Hepatocyte (in vitro differentiated cells): ENCODE measurements at regions not wholly inside any gene's neighbourhood (a gene's known extent, or its start where the extent isn't known, plus 50 kb on each side); places are given as distances from the start of the nearest gene placed in this dataset.

Experiments
- DNase-seq: peaks from one replicate; pipeline ENCODE4 v3.0.0-alpha.2; 2016; ENCODE audit warnings: low spot score
- H2AFZ ChIP-seq: fragments of 200-600 bp; sonication (generic); 2 replicates; pipeline ENCODE4 v1.6.0; 2016; ENCODE audit warnings: antibody characterized with exemption, mild to moderate bottlenecking
- H3K27ac ChIP-seq: fragments of 200-600 bp; sonication (generic); 2 replicates; pipeline ENCODE4 v1.5.1; 2016; ENCODE audit warnings: mild to moderate bottlenecking
- H3K27me3 ChIP-seq: fragments of 200-600 bp; sonication (generic); 2 replicates; pipeline ENCODE4 v1.6.1; 2016
- H3K36me3 ChIP-seq: fragments of 200-600 bp; sonication (generic); replicated peaks from 2 replicates; pipeline ENCODE4 v1.5.1; 2016; ENCODE audit warnings: low read depth; ENCODE audit not compliant: insufficient read depth
- H3K4me1 ChIP-seq: fragments of 200-600 bp; sonication (generic); 2 replicates; pipeline ENCODE4 v1.5.1; 2016; ENCODE audit warnings: mild to moderate bottlenecking, moderate library complexity; ENCODE audit not compliant: insufficient read depth
- H3K4me2 ChIP-seq: fragments of 200-600 bp; sonication (generic); 2 replicates; pipeline ENCODE4 v1.6.0; 2016
- H3K4me3 ChIP-seq: fragments of 200-600 bp; sonication (generic); 2 replicates; pipeline ENCODE4 v1.5.1; 2016; ENCODE audit warnings: mild to moderate bottlenecking
- H3K79me2 ChIP-seq: fragments of 200-600 bp; sonication (generic); 2 replicates; pipeline ENCODE4 v1.6.0; 2017; ENCODE audit warnings: mild to moderate bottlenecking
- H3K9me2 ChIP-seq: fragments of 200-600 bp; sonication (generic); replicated peaks from 2 replicates; pipeline ENCODE4 v1.6.0; 2017; ENCODE audit warnings: mild to moderate bottlenecking; ENCODE audit not compliant: insufficient read depth
- H3K9me3 ChIP-seq: fragments of 200-600 bp; sonication (generic); 2 replicates; pipeline ENCODE4 v1.5.1; 2016; ENCODE audit warnings: low read depth, mild to moderate bottlenecking
- H4K20me1 ChIP-seq: fragments of 200-600 bp; sonication (generic); 2 replicates; pipeline ENCODE4 v1.6.0; 2016; ENCODE audit warnings: mild to moderate bottlenecking; ENCODE audit not compliant: insufficient read depth, poor library complexity, severe bottlenecking
- CTCF ChIP-seq: fragments of 200-600 bp; sonication (generic); IDR thresholded peaks from 2 replicates; pipeline ENCODE4 v1.5.1; 2016; ENCODE audit warnings: antibody characterized with exemption, mild to moderate bottlenecking; ENCODE audit not compliant: poor library complexity
- EZH2 ChIP-seq: fragments of 200-600 bp; sonication (generic); IDR thresholded peaks from 2 replicates; pipeline ENCODE4 v1.6.1; 2016; ENCODE audit warnings: antibody characterized with exemption, mild to moderate bottlenecking, borderline replicate concordance
- EZH2phosphoT487 ChIP-seq: fragments of 200-600 bp; sonication (generic); IDR thresholded peaks from one replicate; pipeline ENCODE4 v1.6.1; 2018; ENCODE audit warnings: antibody characterized with exemption, mild to moderate bottlenecking, low read depth, moderate library complexity; ENCODE audit not compliant: unreplicated experiment, severe bottlenecking
- WGBS: methylation state at CpG from one replicate; pipeline ENCODE4 v1.1.6; 2016; ENCODE audit warnings: low lambda C conversion rate; ENCODE audit errors: missing lambda C conversion rate; 5-methylcytosine and 5-hydroxymethylcytosine counted together

DNA sequence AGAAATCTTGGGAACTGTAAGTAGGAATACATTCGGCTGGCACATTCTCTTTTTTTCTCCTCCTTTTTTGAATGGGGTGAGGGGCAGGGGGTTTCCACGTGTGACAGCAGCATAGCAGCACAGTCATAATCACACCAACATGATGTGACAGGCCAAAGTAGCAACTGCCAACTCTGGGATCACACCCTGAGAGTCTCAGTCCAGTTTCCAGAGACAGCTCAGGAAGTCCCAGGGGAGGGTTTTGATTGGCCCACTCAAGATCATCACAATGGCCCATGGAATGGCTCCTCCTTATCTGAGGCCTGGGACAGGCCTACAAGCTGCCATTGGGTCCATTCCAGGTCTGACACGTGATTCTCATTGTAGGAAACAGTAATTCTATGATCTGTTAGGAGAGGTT, 207.1 kb upstream of the ASIC2 start:
- no peaks in the 10 kb centered on the region for H3K79me2 ChIP-seq
- H3K4me3 ChIP-seq: no peak overlapping the region
- H2AFZ ChIP-seq: no peak overlapping the region
- no peaks in the 10 kb centered on the region for H3K36me3 ChIP-seq
- no peaks in the 10 kb centered on the region for H3K9me2 ChIP-seq
- no peaks in the 10 kb centered on the region for H3K27me3 ChIP-seq
- no peak for DNase-seq
- H3K27ac ChIP-seq: no peak overlapping the region
- H3K4me1 ChIP-seq: no peaks in the 10 kb centered on the region
- TF ChIP-seq EZH2phosphoT487 (no peak), EZH2 (no peak), CTCF (no peak)
- WGBS: 75% methylated on average over 3 of the region's 3 CpGs
- no peak overlapping the region for H3K4me2 ChIP-seq
- H4K20me1 ChIP-seq: no peaks in the 10 kb centered on the region
- H3K9me3 ChIP-seq: no peaks in the 10 kb centered on the region

- Histone ChIP-seq H4K20me1 (no peaks in the 10 kb centered on the region), H3K9me2 (no peaks in the 10 kb centered on the region), H3K36me3 (no peaks in the 10 kb centered on the region), H3K27me3 (no peaks in the 10 kb centered on the region), H3K79me2 (no peaks in the 10 kb centered on the region), H3K4me2 (no peak overlapping the region), H3K4me1 (no peaks in the 10 kb centered on the region), H2AFZ (no peak overlapping the region), H3K9me3 (no peaks in the 10 kb centered on the region), H3K27ac (no peak overlapping the region), H3K4me3 (no peak overlapping the region)
- TF ChIP-seq CTCF (no peak), EZH2phosphoT487 (no peak), EZH2 (no peak)
- no peak for DNase-seq
- 83% methylated on average over 6 of the region's 6 CpGs for WGBS
Observed at GRCh38 chr17:33501185-33501584, 208.1 kb upstream of the ASIC2 start.

DNA sequence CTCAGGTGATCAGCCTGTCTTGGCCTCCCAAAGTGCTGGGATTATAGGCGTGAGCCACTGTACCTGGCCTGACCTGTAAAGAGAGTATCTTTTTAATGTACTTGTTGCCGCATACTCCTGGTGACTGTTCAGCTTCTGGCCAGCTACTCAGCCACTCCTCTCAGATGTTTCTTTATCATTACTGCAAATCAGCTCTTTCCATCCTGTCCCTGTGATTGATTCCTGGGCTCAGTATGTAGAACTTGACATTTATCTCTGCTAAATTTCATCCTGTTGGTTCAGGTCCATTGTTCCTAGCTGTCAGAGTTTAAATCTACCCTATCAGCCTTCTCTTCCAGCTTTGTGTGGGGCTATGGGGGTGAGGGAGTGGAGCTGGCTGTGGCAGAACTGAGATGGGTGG, 211.5 kb upstream of the ASIC2 start:
- Histone ChIP-seq H3K27me3 (no peaks in the 10 kb centered on the region), H3K4me3 (no peak overlapping the region), H3K79me2 (no peaks in the 10 kb centered on the region), H3K4me1 (no peaks in the 10 kb centered on the region), H4K20me1 (no peaks in the 10 kb centered on the region), H3K9me3 (no peaks in the 10 kb centered on the region), H3K36me3 (no peaks in the 10 kb centered on the region), H2AFZ (no peak overlapping the region), H3K27ac (no peak overlapping the region), H3K4me2 (no peak overlapping the region), H3K9me2 (no peaks in the 10 kb centered on the region)
- no peak for DNase-seq
- TF ChIP-seq EZH2phosphoT487: no peak
- no peak for TF ChIP-seq EZH2
- TF ChIP-seq CTCF: no peak
- WGBS: 74% methylated on average over 2 of the region's 2 CpGs

DNA sequence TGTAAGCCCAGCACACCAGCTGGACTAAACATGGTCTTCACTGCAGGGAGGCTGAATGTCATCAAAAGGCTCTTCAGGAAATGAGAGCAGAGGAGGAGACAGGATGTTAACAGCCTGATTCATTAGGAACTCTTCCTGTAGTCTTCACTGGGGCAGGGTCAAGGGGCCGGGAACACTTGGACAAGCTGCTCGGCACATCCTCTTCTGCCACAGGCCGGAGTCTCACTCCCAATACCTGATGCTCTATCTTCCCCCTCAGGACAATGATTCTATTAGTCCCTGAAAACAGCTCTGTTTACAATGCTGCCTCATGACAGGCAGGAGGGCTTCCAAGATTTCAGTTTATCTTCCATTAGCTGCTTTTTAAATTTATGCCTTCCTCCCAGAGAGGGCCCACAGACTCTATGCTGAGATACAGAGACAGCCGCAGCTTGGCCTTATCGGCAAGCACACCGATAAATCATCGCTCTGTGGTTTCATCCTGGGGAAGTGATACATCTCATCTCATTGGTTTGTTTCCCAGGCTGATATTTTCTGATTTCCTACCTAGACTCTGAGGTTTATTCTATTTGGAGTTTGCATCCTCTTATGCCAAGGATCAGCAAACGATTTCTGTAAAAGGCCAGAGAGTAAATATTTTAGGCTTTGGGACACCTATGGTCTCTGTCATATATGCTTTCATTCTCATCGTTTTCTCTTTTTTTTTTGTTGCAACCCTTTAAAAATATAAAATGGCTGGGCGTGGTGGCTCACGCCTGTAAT, 214.0 kb upstream of the ASIC2 start:
- no peak for DNase-seq
- Histone ChIP-seq H3K4me1 (no peaks in the 10 kb centered on the region), H3K27me3 (no peaks in the 10 kb centered on the region), H3K4me3 (no peak overlapping the region), H3K79me2 (no peaks in the 10 kb centered on the region), H3K27ac (no peak overlapping the region), H3K9me2 (no peaks in the 10 kb centered on the region), H3K4me2 (no peak overlapping the region), H3K9me3 (no peaks in the 10 kb centered on the region), H3K36me3 (no peaks in the 10 kb centered on the region), H4K20me1 (no peaks in the 10 kb centered on the region), H2AFZ (no peak overlapping the region)
- TF ChIP-seq CTCF (no peak), EZH2phosphoT487 (no peak), EZH2 (no peak)
- WGBS: 62% methylated on average over 11 of the region's 11 CpGs
